Hepatocyte (in vitro differentiated cells): ENCODE measurements at regions not wholly inside any gene's neighbourhood (a gene's known extent, or its start where the extent isn't known, plus 50 kb on each side); places are given as distances from the start of the nearest gene placed in this dataset.

Source experiments
- CTCF ChIP-seq: fragments of 200-600 bp; sonication (generic); IDR thresholded peaks from 2 replicates; pipeline ENCODE4 v1.5.1; 2016; ENCODE audit warnings: antibody characterized with exemption, mild to moderate bottlenecking; ENCODE audit not compliant: poor library complexity
- EZH2 ChIP-seq: fragments of 200-600 bp; sonication (generic); IDR thresholded peaks from 2 replicates; pipeline ENCODE4 v1.6.1; 2016; ENCODE audit warnings: antibody characterized with exemption, mild to moderate bottlenecking, borderline replicate concordance
- EZH2phosphoT487 ChIP-seq: fragments of 200-600 bp; sonication (generic); IDR thresholded peaks from one replicate; pipeline ENCODE4 v1.6.1; 2018; ENCODE audit warnings: antibody characterized with exemption, mild to moderate bottlenecking, low read depth, moderate library complexity; ENCODE audit not compliant: unreplicated experiment, severe bottlenecking

- TF ChIP-seq CTCF (no peak), EZH2 (no peak), EZH2phosphoT487 (no peak)
Measured at GRCh38 chr20:52840041-52840440, 132.1 kb upstream of the TSHZ2 start.
